Stimulated activated CD8-positive, alpha-beta memory T cell treated with anti-CD3 and anti-CD28 coated beads, Interleukin-4, amount 100 ng/mL, for 48 hours (primary cell): ENCODE measurements at regions not wholly inside any gene's neighbourhood (a gene's known extent, or its start where the extent isn't known, plus 50 kb on each side); places are given as distances from the start of the nearest gene placed in this dataset.
"Not testable (repeated sequence)": the region's sequence is repeated elsewhere in the genome, so short reads cannot be mapped to it uniquely, and the experiment has no call there.

Experiments
- DNase-seq: peaks from one replicate; pipeline ENCODE4 v3.0.0-alpha.2; 2020

GRCh38 chr19:27890206-27890605 is 1322.7 kb downstream of the UQCRFS1 start:
- DNase-seq: no peak

GRCh38 chr19:27889156-27889555 is 1323.8 kb downstream of the UQCRFS1 start:
- no peak for DNase-seq

- no peak for DNase-seq
These were observed 1325.0 kb downstream of the UQCRFS1 start for GRCh38 chr19:27887946-27888345.

GRCh38 chr19:27885359-27885758 is 1327.6 kb downstream of the UQCRFS1 start:
- no peak for DNase-seq

- no peak for DNase-seq
These were observed 1328.6 kb downstream of the UQCRFS1 start for GRCh38 chr19:27884376-27884775.

- DNase-seq: no peak
These were observed 1331.7 kb downstream of the UQCRFS1 start for GRCh38 chr19:27881213-27881612.

- no peak for DNase-seq
These were observed 1335.9 kb downstream of the UQCRFS1 start for GRCh38 chr19:27876976-27877512.

GRCh38 chr19:27876489-27876888 is 1336.5 kb downstream of the UQCRFS1 start:
- DNase-seq: no peak

- DNase-seq: no peak
These were observed 1340.6 kb downstream of the UQCRFS1 start for GRCh38 chr19:27872370-27872769.

GRCh38 chr19:27870293-27870692 is 1342.7 kb downstream of the UQCRFS1 start:
- no peak for DNase-seq

GRCh38 chr19:27868007-27868406 is 1344.9 kb downstream of the UQCRFS1 start:
- no peak for DNase-seq

- no peak for DNase-seq
These were observed 1346.8 kb downstream of the UQCRFS1 start for GRCh38 chr19:27865927-27866777.

- DNase-seq: no peak
These were observed 1351.5 kb downstream of the UQCRFS1 start for GRCh38 chr19:27861411-27861975.

- no peak for DNase-seq
These were observed 1352.5 kb downstream of the UQCRFS1 start for GRCh38 chr19:27860309-27860934.

GRCh38 chr19:27859689-27860088 is 1353.3 kb downstream of the UQCRFS1 start:
- no peak for DNase-seq

GRCh38 chr19:27858981-27859581 is 1353.9 kb downstream of the UQCRFS1 start:
- no peak for DNase-seq

GRCh38 chr19:27852931-27853330 is 1360.0 kb downstream of the UQCRFS1 start:
- DNase-seq: not testable (repeated sequence)

- DNase-seq: no peak
These were observed 1361.3 kb downstream of the UQCRFS1 start for GRCh38 chr19:27851543-27852060.

GRCh38 chr19:27851002-27851481 is 1361.9 kb downstream of the UQCRFS1 start:
- no peak for DNase-seq

- DNase-seq: no peak
These were observed 1366.0 kb downstream of the UQCRFS1 start for GRCh38 chr19:27846944-27847343.

- DNase-seq: no peak
These were observed 1368.7 kb downstream of the UQCRFS1 start for GRCh38 chr19:27844261-27844660.

- no peak for DNase-seq
These were observed 1369.1 kb downstream of the UQCRFS1 start for GRCh38 chr19:27843861-27844260.

- DNase-seq: no peak
These were observed 1379.9 kb downstream of the UQCRFS1 start for GRCh38 chr19:27833031-27833430.
